ENCODE measurements at regions not wholly inside any gene's neighbourhood (a gene's known extent, or its start where the extent isn't known, plus 50 kb on each side); places are given as distances from the start of the nearest gene placed in this dataset.
"Not testable (repeated sequence)": the region's sequence is repeated elsewhere in the genome, so short reads cannot be mapped to it uniquely, and the experiment has no call there.

DNA sequence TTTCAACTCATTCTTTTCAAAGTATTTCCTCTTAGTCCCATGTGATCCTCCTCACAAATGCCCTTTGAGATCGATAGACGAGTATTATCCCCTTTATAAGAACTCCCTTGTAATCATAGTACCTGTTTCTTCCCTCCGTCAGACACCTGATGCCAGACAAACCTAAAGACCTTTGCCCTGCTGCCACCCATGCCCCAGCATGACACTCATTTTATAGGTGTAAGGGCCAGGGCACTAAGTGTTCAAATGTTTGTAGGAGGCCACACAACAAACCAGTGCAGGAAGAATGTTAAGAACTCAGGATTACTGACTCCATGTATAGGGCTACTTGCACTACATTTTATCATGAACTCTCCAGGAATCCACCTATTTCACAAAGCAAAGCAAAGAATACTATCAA lies 115.6 kb upstream of the DIAPH2 start:
- Histone ChIP-seq H3K4me1 (ENCODE audit: control insufficient read depth, insufficient read depth, low read length) (no peaks in the 10 kb centered on the region), H3K27me3 (ENCODE audit: control insufficient read depth, insufficient read depth) (no peaks in the 10 kb centered on the region), H3K9me3 (ENCODE audit: control insufficient read depth, low read length) (no peaks in the 10 kb centered on the region), H3K4me3 (ENCODE audit: low read length) (no peak overlapping the region), H3K27ac (ENCODE audit: low read length) (no peak overlapping the region)
- intact Hi-C loops (cut with DNase I) = no loop called here
- DNase-seq (no peak), ATAC-seq (no peak)
- WGBS = 94% methylated on average over 3 of the region's 3 CpGs

- ATAC-seq = no peak
- WGBS = 100% methylated on average over 1 of the region's 1 CpG
- Histone ChIP-seq H3K4me3 (ENCODE audit: low read length) (no peak overlapping the region), H3K4me1 (ENCODE audit: control insufficient read depth, insufficient read depth, low read length) (no peaks in the 10 kb centered on the region), H3K27ac (ENCODE audit: low read length) (no peak overlapping the region), H3K9me3 (ENCODE audit: control insufficient read depth, low read length) (no peaks in the 10 kb centered on the region), H3K27me3 (ENCODE audit: control insufficient read depth, insufficient read depth) (no peaks in the 10 kb centered on the region)
- intact Hi-C loops (cut with DNase I) = no loop called here
- DNase-seq = no peak
These were observed 109.6 kb upstream of the DIAPH2 start for GRCh38 chrX:96575011-96575410.

DNA sequence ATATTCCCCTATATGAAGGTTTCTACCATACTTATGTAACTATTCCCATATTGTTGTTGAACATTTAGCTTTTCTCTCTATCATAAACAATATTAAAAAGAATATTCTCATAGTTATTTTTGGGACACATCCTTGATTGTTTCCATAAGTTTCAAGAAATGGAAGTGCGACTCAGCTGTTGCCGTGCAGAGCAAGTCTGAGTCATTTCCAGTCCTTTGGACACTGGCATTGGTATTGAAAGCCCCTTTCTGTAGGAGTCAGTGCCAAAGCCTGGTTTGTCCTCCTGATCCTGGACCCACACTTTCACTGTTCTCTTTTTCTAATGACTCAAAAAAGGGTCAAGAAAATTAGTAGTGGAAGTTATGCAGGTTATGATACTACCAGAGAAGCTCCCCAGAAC lies 108.3 kb upstream of the DIAPH2 start:
- Histone ChIP-seq H3K27me3 (ENCODE audit: control insufficient read depth, insufficient read depth) (no peaks in the 10 kb centered on the region), H3K9me3 (ENCODE audit: control insufficient read depth, low read length) (no peaks in the 10 kb centered on the region), H3K4me3 (ENCODE audit: low read length) (no peak overlapping the region), H3K4me1 (ENCODE audit: control insufficient read depth, insufficient read depth, low read length) (no peaks in the 10 kb centered on the region), H3K27ac (ENCODE audit: low read length) (no peak overlapping the region)
- no peak for DNase-seq
- no peak for ATAC-seq
- intact Hi-C loops (cut with DNase I) = no loop called here
- WGBS = 48% methylated on average over 2 of the region's 2 CpGs

- intact Hi-C loops (cut with DNase I) = no loop called here
- Histone ChIP-seq H3K4me1 (ENCODE audit: control insufficient read depth, insufficient read depth, low read length) (no peaks in the 10 kb centered on the region), H3K4me3 (ENCODE audit: low read length) (no peak overlapping the region), H3K9me3 (ENCODE audit: control insufficient read depth, low read length) (no peaks in the 10 kb centered on the region), H3K27me3 (ENCODE audit: control insufficient read depth, insufficient read depth) (no peaks in the 10 kb centered on the region), H3K27ac (ENCODE audit: low read length) (no peak overlapping the region)
- no peak for ATAC-seq
- DNase-seq = no peak
These were observed 105.9 kb upstream of the DIAPH2 start for GRCh38 chrX:96578781-96579180.

DNA sequence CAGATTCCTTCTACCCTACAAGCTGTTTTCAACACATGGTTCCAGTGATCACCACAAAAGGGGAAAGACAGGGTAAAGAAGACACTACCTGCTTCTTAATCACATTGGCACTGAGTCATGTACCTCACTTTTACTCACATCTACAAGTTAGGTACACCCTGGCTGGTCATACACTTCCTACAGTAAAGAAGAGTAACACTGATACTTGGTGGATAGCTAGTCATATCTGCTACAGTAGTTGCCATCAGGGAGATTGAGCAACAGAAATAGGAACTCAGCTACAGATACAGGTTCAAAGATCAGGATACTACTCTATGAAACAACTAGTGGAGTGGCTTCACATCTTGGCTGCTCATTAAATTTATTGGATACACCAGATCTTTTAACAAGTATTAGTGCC lies 105.4 kb upstream of the DIAPH2 start:
- ATAC-seq (no peak), DNase-seq (no peak)
- Histone ChIP-seq H3K27ac (ENCODE audit: low read length) (no peak overlapping the region), H3K27me3 (ENCODE audit: control insufficient read depth, insufficient read depth) (no peaks in the 10 kb centered on the region), H3K4me1 (ENCODE audit: control insufficient read depth, insufficient read depth, low read length) (no peaks in the 10 kb centered on the region), H3K4me3 (ENCODE audit: low read length) (no peak overlapping the region), H3K9me3 (ENCODE audit: control insufficient read depth, low read length) (no peaks in the 10 kb centered on the region)
- intact Hi-C loops (cut with DNase I) = no loop called here

GRCh38 chrX:96590403-96590802 lies 94.2 kb upstream of the DIAPH2 start:
- intact Hi-C loops (cut with DNase I) = no loop called here
- Histone ChIP-seq H3K9me3 (ENCODE audit: control insufficient read depth, low read length) (no peaks in the 10 kb centered on the region), H3K4me1 (ENCODE audit: control insufficient read depth, insufficient read depth, low read length) (no peaks in the 10 kb centered on the region), H3K27me3 (ENCODE audit: control insufficient read depth, insufficient read depth) (no peaks in the 10 kb centered on the region), H3K27ac (ENCODE audit: low read length) (no peak overlapping the region), H3K4me3 (ENCODE audit: low read length) (no peak overlapping the region)
- DNase-seq (no peak), ATAC-seq (no peak)
- 77% methylated on average over 2 of the region's 2 CpGs for WGBS

DNA sequence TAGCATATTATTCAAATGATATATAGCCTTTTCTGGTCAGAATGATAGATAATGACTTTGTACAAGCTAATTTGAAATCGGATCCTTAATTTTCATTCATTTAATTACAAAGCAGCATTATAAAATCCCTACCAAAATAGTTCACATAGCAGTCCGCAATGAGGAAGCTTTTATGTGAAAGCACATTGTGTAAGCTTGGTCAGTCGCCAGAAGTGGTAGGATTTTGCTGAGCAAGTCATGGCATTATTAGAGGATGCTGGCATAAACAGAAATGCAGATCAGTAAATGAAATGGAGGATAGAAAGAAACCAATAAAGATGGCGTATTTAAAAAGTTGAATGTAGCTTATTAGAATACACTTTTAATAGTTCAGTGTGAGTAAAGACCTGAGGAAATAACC lies 93.2 kb upstream of the DIAPH2 start:
- ATAC-seq (no peak), DNase-seq (peak in 1 of 3 donors; percentile 12)
- intact Hi-C loops (cut with DNase I) = no loop called here
- H3K4me1 ChIP-seq (ENCODE audit: control insufficient read depth, insufficient read depth, low read length) = no peaks in the 10 kb centered on the region
- no peaks in the 10 kb centered on the region for H3K9me3 ChIP-seq (ENCODE audit: control insufficient read depth, low read length)
- no peak overlapping the region for H3K27ac ChIP-seq (ENCODE audit: low read length)
- H3K27me3 ChIP-seq (ENCODE audit: control insufficient read depth, insufficient read depth) = no peaks in the 10 kb centered on the region
- no peak overlapping the region for H3K4me3 ChIP-seq (ENCODE audit: low read length)
- WGBS = 68% methylated on average over 4 of the region's 4 CpGs

DNA sequence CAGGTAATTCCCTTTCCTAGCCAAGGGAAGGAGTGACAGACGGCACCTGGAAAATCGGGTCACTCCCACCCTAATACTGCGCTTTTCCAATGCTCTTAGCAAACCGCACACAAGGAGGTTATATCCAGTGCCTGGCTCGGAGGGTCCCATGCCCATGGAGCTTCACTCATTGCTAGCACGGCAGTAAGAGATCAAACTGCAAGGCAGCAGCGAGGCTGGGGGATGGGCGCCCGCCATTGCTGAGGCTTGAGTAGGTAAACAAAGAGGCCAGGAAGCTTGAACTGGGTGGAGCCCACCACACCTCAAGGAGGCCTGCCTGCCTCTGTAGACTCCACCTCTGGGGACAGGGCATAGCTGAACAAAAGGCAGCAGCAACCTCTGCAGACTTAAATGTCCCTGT lies 86.8 kb upstream of the DIAPH2 start:
- WGBS = 93% methylated on average over 9 of the region's 9 CpGs
- H3K4me3 ChIP-seq (ENCODE audit: low read length); H3K4me1 ChIP-seq (ENCODE audit: control insufficient read depth, insufficient read depth, low read length); H3K27ac ChIP-seq (ENCODE audit: low read length); ATAC-seq; H3K27me3 ChIP-seq (ENCODE audit: control insufficient read depth, insufficient read depth); intact Hi-C loops (cut with DNase I); H3K9me3 ChIP-seq (ENCODE audit: control insufficient read depth, low read length): not testable (repeated sequence)
- DNase-seq = peak in 1 of 3 donors; percentile 33

DNA sequence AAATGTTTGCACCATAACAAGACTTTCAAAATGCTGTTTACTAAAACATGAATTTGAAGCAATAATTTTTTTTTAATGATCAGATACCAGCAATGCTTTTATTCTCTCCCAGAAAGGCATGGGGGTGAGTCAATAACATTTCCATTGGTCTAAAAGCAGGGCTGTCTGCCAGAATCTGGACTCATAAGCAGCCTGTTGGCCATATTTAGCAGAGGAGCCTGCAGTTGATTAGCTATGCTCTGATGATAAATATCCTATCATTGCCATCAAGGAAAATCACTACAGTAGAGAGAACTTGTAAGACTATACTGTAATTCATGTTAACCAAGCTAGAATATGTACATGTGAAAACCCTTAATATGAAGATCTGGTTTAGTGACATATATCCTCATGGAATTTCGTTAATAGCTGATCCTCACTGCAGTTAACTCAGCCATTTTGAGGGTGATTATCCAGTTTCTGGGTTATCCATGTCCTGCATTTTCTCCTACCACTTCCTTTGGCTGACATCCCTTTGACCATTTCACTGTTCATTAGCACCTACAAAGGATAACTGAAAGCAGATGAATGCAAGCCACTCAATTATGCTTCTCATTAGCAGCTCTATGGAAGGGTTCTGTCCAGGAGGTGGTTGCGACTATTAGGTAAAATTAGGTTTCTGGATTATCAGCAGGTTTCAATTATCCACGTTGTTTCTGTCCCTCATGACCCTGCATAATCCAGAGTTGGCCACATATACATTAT lies 72.9 kb upstream of the DIAPH2 start:
- Histone ChIP-seq H3K9me3 (ENCODE audit: control insufficient read depth, low read length) (no peaks in the 10 kb centered on the region), H3K4me1 (ENCODE audit: control insufficient read depth, insufficient read depth, low read length) (no peaks in the 10 kb centered on the region), H3K4me3 (ENCODE audit: low read length) (no peak overlapping the region), H3K27me3 (ENCODE audit: control insufficient read depth, insufficient read depth) (no peaks in the 10 kb centered on the region), H3K27ac (ENCODE audit: low read length) (no peak overlapping the region)
- intact Hi-C loops (cut with DNase I) = no loop called here
- no peak for DNase-seq
- ATAC-seq = no peak
- 63% methylated on average over 3 of the region's 3 CpGs for WGBS

- WGBS = 76% methylated on average over 4 of the region's 4 CpGs
- Histone ChIP-seq H3K4me3 (ENCODE audit: low read length) (no peak overlapping the region), H3K27me3 (ENCODE audit: control insufficient read depth, insufficient read depth) (no peaks in the 10 kb centered on the region), H3K9me3 (ENCODE audit: control insufficient read depth, low read length) (no peaks in the 10 kb centered on the region), H3K27ac (ENCODE audit: low read length) (no peak overlapping the region), H3K4me1 (ENCODE audit: control insufficient read depth, insufficient read depth, low read length) (no peaks in the 10 kb centered on the region)
- no peak for DNase-seq
- no peak for ATAC-seq
- intact Hi-C loops (cut with DNase I) = no loop called here
These were observed 69.2 kb upstream of the DIAPH2 start for GRCh38 chrX:96615448-96615847.

DNA sequence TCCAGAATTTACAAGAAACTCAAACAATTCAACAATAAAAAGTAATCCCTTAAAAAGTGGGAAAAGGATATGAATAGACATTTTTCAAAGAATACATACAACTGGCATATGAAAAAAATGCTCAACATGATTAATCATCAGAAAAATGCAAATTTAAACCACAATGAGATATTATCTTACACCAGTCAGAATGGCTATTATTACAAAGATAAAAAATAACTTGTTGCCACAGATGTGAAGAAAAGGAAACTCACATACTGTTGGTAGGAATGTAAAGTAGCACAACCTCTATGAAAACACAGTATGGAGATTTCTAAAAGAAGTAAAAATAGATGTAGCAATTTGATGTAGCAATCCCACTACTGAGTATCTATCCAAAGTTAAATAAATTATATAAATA lies 65.1 kb upstream of the DIAPH2 start:
- DNase-seq (no peak), ATAC-seq (no peak)
- no peaks in the 10 kb centered on the region for H3K4me1 ChIP-seq (ENCODE audit: control insufficient read depth, insufficient read depth, low read length)
- H3K27ac ChIP-seq (ENCODE audit: low read length) = no peak overlapping the region
- intact Hi-C loops (cut with DNase I) = no loop called here
- H3K4me3 ChIP-seq (ENCODE audit: low read length) = no peak overlapping the region
- H3K9me3 ChIP-seq (ENCODE audit: control insufficient read depth, low read length) = no peaks in the 10 kb centered on the region
- H3K27me3 ChIP-seq (ENCODE audit: control insufficient read depth, insufficient read depth) = no peaks in the 10 kb centered on the region

GRCh38 chrX:96621811-96622210 lies 62.8 kb upstream of the DIAPH2 start:
- H3K4me3 ChIP-seq (ENCODE audit: low read length) = no peak overlapping the region
- no peak for ATAC-seq
- 61% methylated on average over 1 of the region's 1 CpG for WGBS

More at GRCh38 chrX:96621811-96622210, 62.8 kb upstream of the DIAPH2 start:
- H3K27ac ChIP-seq (ENCODE audit: low read length) = no peak overlapping the region
- no peak for DNase-seq
- intact Hi-C loops (cut with DNase I) = no loop called here
- H3K9me3 ChIP-seq (ENCODE audit: control insufficient read depth, low read length) = no peaks in the 10 kb centered on the region
- H3K27me3 ChIP-seq (ENCODE audit: control insufficient read depth, insufficient read depth) = no peaks in the 10 kb centered on the region
- no peaks in the 10 kb centered on the region for H3K4me1 ChIP-seq (ENCODE audit: control insufficient read depth, insufficient read depth, low read length)
